Activated CD4-positive, alpha-beta memory T cell treated with anti-CD3 and anti-CD28 coated beads, Interleukin-2, amount 10 ng/mL, durations not matched to agents 7 days and 5 days (primary cell): ENCODE measurements at regions not wholly inside any gene's neighbourhood (a gene's known extent, or its start where the extent isn't known, plus 50 kb on each side); places are given as distances from the start of the nearest gene placed in this dataset.

Experiments used
- CTCF ChIA-PET: fragments of 350-600 bp; sonication (Branson Sonifier 250); formaldehyde crosslinking; loops from one replicate; lab custom pipeline; 2021; ENCODE audit warnings: antibody characterized with exemption, inconsistent platforms; lab: Charles Lee
- POLR2A ChIA-PET: fragments of 350-600 bp; sonication (Branson Sonifier 250); formaldehyde crosslinking; loops from one replicate; lab custom pipeline; 2021; ENCODE audit warnings: antibody characterized with exemption; lab: Charles Lee
- DNase-seq: peaks from one replicate; pipeline ENCODE4 v3.0.0-alpha.2; 2020
- H3K27ac Mint-ChIP-seq: one replicate; pipeline ENCODE4 v1.8.0; 2021; ENCODE audit warnings: mild to moderate bottlenecking, mixed read lengths
- H3K27me3 Mint-ChIP-seq: one replicate; pipeline ENCODE4 v1.8.0; 2021; ENCODE audit warnings: mixed read lengths
- H3K36me3 Mint-ChIP-seq: one replicate; pipeline ENCODE4 v1.8.0; 2021; ENCODE audit warnings: low read depth, mixed read lengths
- H3K4me1 Mint-ChIP-seq: one replicate; pipeline ENCODE4 v1.8.0; 2021; ENCODE audit warnings: mixed read lengths
- H3K4me3 Mint-ChIP-seq: one replicate; pipeline ENCODE4 v1.8.0; 2021; ENCODE audit warnings: mild to moderate bottlenecking, mixed read lengths
- H3K9me3 Mint-ChIP-seq: one replicate; pipeline ENCODE4 v1.8.0; 2021; ENCODE audit warnings: mixed read lengths

DNA sequence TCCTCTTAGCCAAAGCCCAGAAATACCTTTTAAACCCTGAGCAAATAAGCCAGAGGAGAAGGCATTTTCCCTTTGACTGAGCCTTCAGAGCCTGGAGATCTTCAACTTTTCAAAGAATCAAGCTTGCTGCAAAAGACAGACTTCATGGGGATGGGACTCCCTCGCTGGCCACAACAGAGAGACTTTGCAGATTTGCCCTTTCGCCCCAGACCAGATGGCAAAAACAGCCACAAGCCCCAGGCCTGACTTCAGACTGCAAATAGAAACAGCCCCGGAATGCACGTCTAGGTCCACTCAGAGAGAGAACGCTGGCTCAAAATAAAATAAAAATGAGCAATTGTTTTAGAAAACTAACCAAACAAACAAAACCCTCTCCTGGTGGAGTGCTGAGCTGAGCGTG, 114.6 kb upstream of the MED13L start:
- CTCF ChIA-PET = no interaction called here
- Mint-ChIP-seq H3K27ac (no peak overlapping the region), H3K4me3 (no peak overlapping the region), H3K9me3 (no peaks in the 10 kb centered on the region), H3K27me3 (peaks cover 2% of the 10 kb centered on the region), H3K36me3 (no peaks in the 10 kb centered on the region), H3K4me1 (no peaks in the 10 kb centered on the region)
- POLR2A ChIA-PET = no interaction called here
- no peak for DNase-seq

DNA sequence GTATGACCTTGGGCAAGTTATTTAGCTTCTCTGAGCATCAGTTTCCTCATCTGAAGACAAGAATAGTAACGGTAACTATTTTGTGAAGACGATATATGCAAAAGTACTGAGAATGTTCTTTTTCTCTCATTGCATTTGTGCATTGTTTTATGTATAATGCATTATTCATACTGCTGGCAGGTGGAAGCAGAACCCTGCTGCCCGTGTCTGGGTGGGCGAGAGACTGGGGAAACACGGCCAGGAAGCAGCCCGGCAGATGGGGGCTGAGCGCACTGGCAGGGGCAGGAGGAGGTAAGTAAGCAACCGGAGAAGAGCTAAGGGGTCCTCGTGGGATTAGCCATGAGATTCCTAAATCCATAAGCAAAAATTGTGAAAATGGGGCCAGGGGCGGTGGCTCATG, 115.8 kb upstream of the MED13L start:
- Mint-ChIP-seq H3K9me3 (no peaks in the 10 kb centered on the region), H3K27me3 (peaks cover 5% of the 10 kb centered on the region), H3K4me1 (no peaks in the 10 kb centered on the region), H3K4me3 (no peak overlapping the region), H3K27ac (no peak overlapping the region), H3K36me3 (no peaks in the 10 kb centered on the region)
- no peak for DNase-seq
- ChIA-PET CTCF (no interaction called here), POLR2A (no interaction called here)

DNA sequence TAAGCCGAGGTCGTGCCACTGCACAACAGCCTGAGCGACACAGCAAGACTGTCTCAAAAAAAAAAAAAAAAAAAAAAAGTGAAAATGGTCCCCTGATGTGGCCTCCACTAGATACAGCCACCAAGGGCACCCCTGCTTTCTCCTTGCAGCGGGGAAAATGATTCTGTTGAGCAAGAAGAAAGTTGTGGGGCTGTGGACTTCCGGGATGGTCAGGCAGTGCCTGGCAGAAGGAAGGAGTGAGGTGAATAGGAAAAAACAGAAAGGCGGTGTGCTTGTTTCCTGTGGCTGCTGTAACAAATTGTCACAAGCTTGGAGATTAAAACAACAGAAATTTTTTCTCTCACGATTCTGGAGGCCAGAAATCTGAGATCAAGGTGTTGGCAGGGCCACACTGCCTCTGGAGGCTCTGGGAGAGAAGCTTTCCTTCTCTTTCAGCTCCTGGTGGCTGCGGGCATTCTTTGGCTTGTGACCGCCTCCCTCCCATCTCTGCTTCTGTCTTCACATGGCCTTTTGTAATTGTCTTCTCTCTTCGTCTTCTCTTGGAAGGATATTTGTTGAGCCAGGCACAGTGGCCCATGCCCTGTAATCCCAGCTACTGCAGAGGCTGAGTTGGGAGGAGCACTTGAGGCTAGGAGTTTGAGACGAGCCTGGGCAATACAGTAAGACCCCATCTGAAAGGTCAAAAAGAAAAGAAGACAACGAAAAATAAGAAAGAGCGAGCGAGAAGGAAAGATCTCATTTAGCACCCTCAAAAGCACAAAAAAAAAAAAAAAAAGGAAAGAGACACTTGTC, 116.6 kb upstream of the MED13L start:
- no peak overlapping the region for H3K27ac Mint-ChIP-seq
- no peaks in the 10 kb centered on the region for H3K4me1 Mint-ChIP-seq
- no peak overlapping the region for H3K4me3 Mint-ChIP-seq
- ChIA-PET CTCF (no interaction called here), POLR2A (interaction anchor here (1.7 kb wide), 1 partner anchor 13 kb away, joined by 3 read pairs; no protein-coding TSS in a partner anchor)
- H3K9me3 Mint-ChIP-seq = peaks cover 5% of the 10 kb centered on the region
- no peaks in the 10 kb centered on the region for H3K36me3 Mint-ChIP-seq
- H3K27me3 Mint-ChIP-seq = peaks cover 9% of the 10 kb centered on the region
- no peak for DNase-seq

DNA sequence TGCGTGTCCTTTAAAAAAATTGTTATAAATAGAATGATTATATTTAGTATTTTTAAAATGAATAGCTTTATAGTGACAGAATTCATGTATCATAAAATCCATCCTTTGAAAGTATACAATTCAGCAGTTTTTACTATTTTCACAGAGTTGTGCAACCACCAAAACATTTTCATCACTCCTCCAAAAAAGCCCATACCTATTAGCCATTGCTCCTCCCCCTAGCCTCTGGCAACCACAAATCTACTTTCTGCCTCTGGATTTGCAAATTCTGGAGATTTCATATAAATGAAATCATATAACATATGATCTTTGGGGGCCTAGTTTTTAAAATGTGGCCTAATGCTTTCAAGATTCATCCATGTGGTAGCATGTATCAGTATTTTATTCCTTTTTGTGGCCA, 117.9 kb upstream of the MED13L start:
- no peak overlapping the region for H3K4me3 Mint-ChIP-seq
- POLR2A ChIA-PET = interaction anchor here (1.7 kb wide), 1 partner anchor 11 kb away, joined by 3 read pairs; no protein-coding TSS in a partner anchor
- H3K27ac Mint-ChIP-seq = no peak overlapping the region
- H3K36me3 Mint-ChIP-seq = no peaks in the 10 kb centered on the region
- peaks cover 9% of the 10 kb centered on the region for H3K27me3 Mint-ChIP-seq
- H3K9me3 Mint-ChIP-seq = peaks cover 8% of the 10 kb centered on the region
- CTCF ChIA-PET = no interaction called here
- no peak for DNase-seq
- H3K4me1 Mint-ChIP-seq = no peaks in the 10 kb centered on the region

GRCh38 chr12:116397148-116397547, 119.7 kb upstream of the MED13L start:
- ChIA-PET POLR2A (no interaction called here), CTCF (no interaction called here)
- no peak for DNase-seq
- no peaks in the 10 kb centered on the region for H3K36me3 Mint-ChIP-seq
- H3K9me3 Mint-ChIP-seq = peaks cover 16% of the 10 kb centered on the region
- peaks cover 8% of the 10 kb centered on the region for H3K27me3 Mint-ChIP-seq
- no peak overlapping the region for H3K4me3 Mint-ChIP-seq
- no peak overlapping the region for H3K27ac Mint-ChIP-seq
- no peaks in the 10 kb centered on the region for H3K4me1 Mint-ChIP-seq

GRCh38 chr12:116398193-116398592, 120.7 kb upstream of the MED13L start:
- Mint-ChIP-seq H3K36me3 (no peaks in the 10 kb centered on the region), H3K27me3 (peaks cover 8% of the 10 kb centered on the region), H3K9me3 (peaks cover 16% of the 10 kb centered on the region), H3K4me1 (no peaks in the 10 kb centered on the region), H3K4me3 (no peak overlapping the region), H3K27ac (no peak overlapping the region)
- no peak for DNase-seq
- ChIA-PET CTCF (no interaction called here), POLR2A (no interaction called here)

GRCh38 chr12:116399055-116399454, 121.6 kb upstream of the MED13L start:
- Mint-ChIP-seq H3K36me3 (no peaks in the 10 kb centered on the region), H3K4me3 (no peak overlapping the region), H3K4me1 (no peaks in the 10 kb centered on the region), H3K27ac (no peak overlapping the region), H3K9me3 (peaks cover 16% of the 10 kb centered on the region), H3K27me3 (peaks cover 8% of the 10 kb centered on the region)
- ChIA-PET POLR2A (no interaction called here), CTCF (interaction anchor here (0.6 kb wide), 1 partner anchor 14 kb away, joined by 3 read pairs; no protein-coding TSS in a partner anchor)
- DNase-seq = no peak

DNA sequence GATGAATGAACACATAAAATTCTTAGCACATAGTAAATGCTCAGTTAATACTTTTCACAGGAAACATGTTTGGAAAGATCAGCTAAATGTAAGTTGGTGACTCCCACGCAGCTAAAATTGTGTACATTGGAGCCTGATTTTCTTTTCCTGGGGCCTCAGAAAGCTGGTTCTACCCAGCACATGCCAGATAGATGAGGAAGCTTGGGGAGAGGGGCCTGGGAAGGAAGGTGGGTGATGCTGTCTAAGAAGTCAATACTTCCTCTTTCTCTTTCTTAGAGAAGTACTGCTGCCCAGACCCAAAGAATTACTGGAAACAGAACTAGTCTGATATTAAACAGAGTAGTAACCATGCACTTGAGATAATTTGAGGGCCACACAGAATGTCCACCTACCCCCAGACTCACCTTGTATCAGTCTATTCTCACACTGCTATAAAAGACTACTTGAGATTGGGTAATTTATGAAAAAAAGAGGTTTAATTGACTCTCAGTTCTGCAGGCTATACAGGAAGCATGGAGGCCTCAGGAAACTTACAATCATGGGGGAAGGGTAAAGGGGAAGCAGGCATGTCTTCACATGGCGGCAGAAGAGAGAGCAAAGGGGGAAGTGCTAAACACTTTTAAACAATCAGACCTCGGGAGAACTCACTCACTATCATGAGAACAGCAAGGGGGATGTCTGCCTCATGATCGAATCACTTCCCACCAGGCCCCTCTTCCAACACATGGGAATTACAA, 123.3 kb upstream of the MED13L start:
- Mint-ChIP-seq H3K36me3 (no peaks in the 10 kb centered on the region), H3K27me3 (peaks cover 8% of the 10 kb centered on the region), H3K27ac (no peak overlapping the region), H3K4me3 (no peak overlapping the region), H3K9me3 (peaks cover 16% of the 10 kb centered on the region), H3K4me1 (no peaks in the 10 kb centered on the region)
- DNase-seq = no peak
- ChIA-PET POLR2A (no interaction called here), CTCF (no interaction called here)

- CTCF ChIA-PET = no interaction called here
- Mint-ChIP-seq H3K4me1 (no peaks in the 10 kb centered on the region), H3K4me3 (no peak overlapping the region), H3K27ac (no peak overlapping the region), H3K36me3 (no peaks in the 10 kb centered on the region), H3K27me3 (peaks cover 8% of the 10 kb centered on the region), H3K9me3 (peaks cover 16% of the 10 kb centered on the region)
- POLR2A ChIA-PET = no interaction called here
- DNase-seq = no peak
Measured at GRCh38 chr12:116401565-116401964, 124.1 kb upstream of the MED13L start.

DNA sequence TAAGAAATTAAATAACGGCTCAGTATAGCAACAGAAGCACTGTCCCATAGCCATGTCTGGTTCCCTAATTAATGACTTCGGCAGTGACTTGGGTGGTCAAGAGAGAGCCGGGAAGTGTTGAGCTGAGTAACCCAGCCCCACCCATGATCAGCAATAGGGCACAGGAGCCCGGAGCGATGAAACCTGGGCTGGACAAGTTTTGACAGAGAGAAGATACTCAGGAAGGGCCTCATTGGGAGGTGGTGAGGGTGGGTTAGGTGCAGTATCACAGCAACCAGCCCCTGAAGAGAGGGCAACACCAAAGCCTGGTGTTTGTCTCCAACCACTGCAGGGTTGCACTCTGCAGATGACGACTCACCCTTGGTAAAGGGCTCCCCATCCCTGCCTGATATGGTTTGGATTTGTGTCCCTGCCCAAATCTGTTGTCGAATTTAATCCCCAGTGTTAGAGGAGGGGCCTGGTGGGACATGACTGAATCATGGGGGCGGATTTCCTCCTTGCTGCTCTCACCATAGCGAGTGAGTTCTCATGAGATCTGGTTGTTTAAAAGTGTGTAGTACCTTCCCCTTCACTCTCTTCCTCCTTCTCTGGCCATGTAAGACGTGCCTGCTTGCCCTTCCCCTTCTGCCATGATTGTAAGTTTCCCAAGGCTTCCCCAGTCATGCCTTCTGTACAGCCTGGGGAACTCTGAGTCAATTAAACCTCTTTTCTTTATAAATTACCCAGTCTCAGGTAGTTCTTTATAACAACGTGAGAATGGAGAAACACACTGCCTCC, 124.9 kb upstream of the MED13L start:
- no peaks in the 10 kb centered on the region for H3K4me1 Mint-ChIP-seq
- CTCF ChIA-PET = no interaction called here

DNA sequence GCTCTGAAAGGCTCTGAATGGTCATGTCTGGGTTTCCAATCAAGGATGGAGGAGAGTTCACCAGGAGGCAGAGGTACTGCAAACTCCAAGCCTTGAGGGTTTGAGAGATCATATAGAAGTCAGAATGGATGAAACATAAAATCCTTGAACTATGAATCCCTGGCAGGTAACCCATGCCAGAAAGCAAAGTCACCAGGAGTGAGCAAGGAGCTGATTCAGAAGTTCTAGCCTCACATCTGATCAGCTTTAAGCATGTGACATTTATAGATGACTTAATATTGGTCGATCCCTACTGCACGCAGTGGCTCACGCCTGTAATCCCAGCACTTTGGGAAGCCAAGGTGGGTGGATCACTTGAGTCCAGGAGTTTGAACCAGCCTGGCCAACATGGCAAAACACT, 126.1 kb upstream of the MED13L start:
- no peak for DNase-seq
- Mint-ChIP-seq H3K9me3 (peaks cover 15% of the 10 kb centered on the region), H3K27me3 (peaks cover 3% of the 10 kb centered on the region), H3K36me3 (no peaks in the 10 kb centered on the region), H3K4me3 (no peak overlapping the region), H3K27ac (no peak overlapping the region), H3K4me1 (no peaks in the 10 kb centered on the region)
- ChIA-PET CTCF (no interaction called here), POLR2A (no interaction called here)

More for the DNA sequence above, 124.9 kb upstream of the MED13L start:
- no peak overlapping the region for H3K4me3 Mint-ChIP-seq
- no peak overlapping the region for H3K27ac Mint-ChIP-seq
- POLR2A ChIA-PET = no interaction called here
- DNase-seq = no peak
- no peaks in the 10 kb centered on the region for H3K36me3 Mint-ChIP-seq
- H3K27me3 Mint-ChIP-seq = peaks cover 6% of the 10 kb centered on the region
- H3K9me3 Mint-ChIP-seq = peaks cover 16% of the 10 kb centered on the region

DNA sequence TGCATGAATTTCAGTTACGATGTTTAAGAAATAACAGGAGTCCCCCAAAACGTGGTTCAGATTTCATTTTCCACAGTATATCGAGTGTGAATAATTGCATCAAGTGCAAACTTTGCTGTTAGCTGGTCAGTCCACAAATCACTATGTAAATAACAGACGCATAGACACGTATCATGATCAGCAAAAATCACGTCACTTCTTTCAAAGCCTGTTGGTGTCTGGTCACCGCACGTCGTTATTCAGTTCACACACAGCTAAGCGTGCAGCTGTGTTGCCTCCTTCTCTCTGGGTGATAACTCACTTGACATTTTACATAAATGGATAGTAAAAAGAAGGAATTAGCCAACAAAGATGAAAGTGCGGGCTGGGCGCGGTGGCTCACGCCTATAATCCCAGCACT, 126.8 kb upstream of the MED13L start:
- ChIA-PET CTCF (no interaction called here), POLR2A (no interaction called here)
- H3K27me3 Mint-ChIP-seq = no peaks in the 10 kb centered on the region
- no peak overlapping the region for H3K4me3 Mint-ChIP-seq
- no peaks in the 10 kb centered on the region for H3K36me3 Mint-ChIP-seq
- H3K4me1 Mint-ChIP-seq = no peaks in the 10 kb centered on the region
- no peak overlapping the region for H3K27ac Mint-ChIP-seq
- DNase-seq = no peak
- peaks cover 10% of the 10 kb centered on the region for H3K9me3 Mint-ChIP-seq
